ENCODE measurements at regions not wholly inside any gene's neighbourhood (a gene's known extent, or its start where the extent isn't known, plus 50 kb on each side); places are given as distances from the start of the nearest gene placed in this dataset.

DNA sequence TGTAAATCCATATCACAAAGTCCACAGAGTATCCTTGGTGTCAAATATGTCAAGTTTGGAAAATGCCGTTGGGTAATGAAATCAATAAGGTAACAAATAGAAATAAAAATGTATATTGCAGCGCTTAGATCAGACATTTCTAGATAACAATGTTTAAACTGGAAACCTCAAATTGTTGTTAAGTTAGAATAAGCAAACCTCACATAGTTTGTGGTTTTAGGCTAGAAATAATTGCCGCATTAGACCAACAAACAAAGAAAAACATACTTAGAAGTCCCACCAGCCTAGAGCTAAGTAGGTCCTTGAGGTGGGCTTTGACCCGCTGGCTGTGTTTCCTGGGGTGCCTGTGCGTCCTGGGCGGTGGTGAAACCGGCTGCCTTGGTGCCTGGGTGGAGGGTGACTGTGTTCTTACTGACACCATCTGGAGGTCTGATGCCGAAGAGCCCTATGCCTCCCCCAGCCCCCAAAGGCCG is 71.4 kb downstream of the DACT2 start:
- H3K14ac ChIP-seq (ENCODE audit: low read length in 2 of 2): no peak overlapping the region
- no peak overlapping the region for H3K4ac ChIP-seq (ENCODE audit: low read depth in 1 of 2, low read length in 2 of 2)
- peaks cover 9% of the 10 kb centered on the region for H3K4me1 ChIP-seq (ENCODE audit: control insufficient read depth, insufficient read depth, low read depth, low read length)
- H2AFZ ChIP-seq (ENCODE audit: low read depth, low read length): no peak overlapping the region
- H3K4me2 ChIP-seq (ENCODE audit: low read length, poor library complexity, severe bottlenecking): no peak overlapping the region
- no peak overlapping the region for H2AK5ac ChIP-seq (ENCODE audit: low read length, severe bottlenecking)
- H2BK15ac ChIP-seq (ENCODE audit: low read depth, poor library complexity, severe bottlenecking): no peak overlapping the region
- peaks cover 28 to 62% of the 10 kb centered on the region in 2 experiments for H3K27me3 ChIP-seq (ENCODE audit: control insufficient read depth in 1 of 2, insufficient read depth in 1 of 2, low read length in 2 of 2)
- 66% methylated on average over 6 of the region's 9 CpGs for WGBS
- H3K9me3 ChIP-seq (ENCODE audit: control insufficient read depth, low read length): no peaks in the 10 kb centered on the region
- H3K36me3 ChIP-seq (ENCODE audit: control insufficient read depth in 1 of 2, insufficient read depth in 2 of 2, low read depth in 1 of 2, low read length in 2 of 2): no peaks in the 10 kb centered on the region
- H2BK120ac ChIP-seq (ENCODE audit: low read depth, low read length): no peak overlapping the region
- H3K18ac ChIP-seq (ENCODE audit: low read depth in 1 of 2, low read length in 2 of 2): no peak overlapping the region
- H3K79me1 ChIP-seq (replicated peaks; ENCODE audit: low read length, poor library complexity, severe bottlenecking): no peaks in the 10 kb centered on the region
- no peak overlapping the region for H3K23ac ChIP-seq (ENCODE audit: low read length in 2 of 2)
- no peak overlapping the region for H4K91ac ChIP-seq (ENCODE audit: low read length)
- H2BK12ac ChIP-seq (ENCODE audit: low read length in 2 of 2): no peak overlapping the region
- no peak overlapping the region for H3K27ac ChIP-seq (ENCODE audit: low read length, poor library complexity, severe bottlenecking)
- peak; percentile 17 for DNase-seq
- H2BK5ac ChIP-seq (ENCODE audit: low read depth, low read length, poor library complexity, severe bottlenecking): no peak overlapping the region
- no peak overlapping the region for H3K4me3 ChIP-seq (ENCODE audit: insufficient read depth in 1 of 2, low read depth in 1 of 2, low read length in 2 of 2)
- no peak overlapping the region for H4K8ac ChIP-seq (ENCODE audit: low read length)
- H3K9ac ChIP-seq (ENCODE audit: low read length): no peak overlapping the region

DNA sequence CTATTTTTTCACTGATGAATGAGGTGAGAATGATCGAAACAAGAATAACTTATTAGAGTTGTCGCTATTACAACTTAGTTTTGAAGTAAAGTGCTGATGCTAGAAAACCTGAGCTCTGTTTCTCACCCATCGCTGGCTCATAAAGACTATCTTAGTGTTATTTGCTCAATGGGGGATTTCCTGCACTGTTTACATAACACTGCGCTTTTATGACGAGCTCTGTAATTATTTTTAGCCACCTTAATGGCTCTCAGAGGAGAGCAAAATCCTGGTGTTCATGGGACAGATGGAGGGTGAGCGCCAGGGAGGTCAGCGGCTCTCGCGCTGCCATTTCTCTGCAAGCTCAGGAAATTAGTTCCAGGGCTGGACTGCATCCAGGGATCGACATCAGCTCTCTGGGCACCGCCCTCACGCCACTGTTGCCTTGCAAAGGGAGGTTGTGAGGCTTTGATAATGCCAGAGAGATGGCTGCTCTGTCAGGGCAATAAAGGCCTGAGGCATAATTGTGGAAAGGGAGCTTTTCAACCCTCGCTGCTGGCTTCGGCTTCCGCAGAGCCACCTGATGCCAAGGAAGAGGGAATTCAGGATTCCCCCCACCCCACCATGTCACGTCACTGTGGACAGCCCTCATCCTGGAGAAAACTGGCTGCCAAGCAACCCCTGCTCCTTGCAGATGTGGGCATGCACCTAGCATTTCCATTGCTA is 72.0 kb downstream of the DACT2 start:
- no peak overlapping the region for H2AK5ac ChIP-seq (ENCODE audit: low read length, severe bottlenecking)
- H3K4me1 ChIP-seq (ENCODE audit: control insufficient read depth, insufficient read depth, low read depth, low read length): peaks cover 9% of the 10 kb centered on the region
- DNase-seq: peak; percentile 68
- H2AFZ ChIP-seq (ENCODE audit: low read depth, low read length): no peak overlapping the region
- H3K27me3 ChIP-seq (ENCODE audit: control insufficient read depth in 1 of 2, insufficient read depth in 1 of 2, low read length in 2 of 2): peaks cover 28 to 68% of the 10 kb centered on the region in 2 experiments
- no peak overlapping the region for H2BK5ac ChIP-seq (ENCODE audit: low read depth, low read length, poor library complexity, severe bottlenecking)
- H3K14ac ChIP-seq (ENCODE audit: low read length in 2 of 2): no peak overlapping the region
- no peak overlapping the region for H3K4ac ChIP-seq (ENCODE audit: low read depth in 1 of 2, low read length in 2 of 2)
- H2BK15ac ChIP-seq (ENCODE audit: low read depth, poor library complexity, severe bottlenecking): no peak overlapping the region
- no peaks in the 10 kb centered on the region for H3K9me3 ChIP-seq (ENCODE audit: control insufficient read depth, low read length)
- H4K8ac ChIP-seq (ENCODE audit: low read length): no peak overlapping the region
- no peak overlapping the region for H3K18ac ChIP-seq (ENCODE audit: low read depth in 1 of 2, low read length in 2 of 2)
- no peaks in the 10 kb centered on the region for H3K79me1 ChIP-seq (replicated peaks; ENCODE audit: low read length, poor library complexity, severe bottlenecking)
- no peak overlapping the region for H3K27ac ChIP-seq (ENCODE audit: low read length, poor library complexity, severe bottlenecking)
- no peak overlapping the region for H4K91ac ChIP-seq (ENCODE audit: low read length)
- no peak overlapping the region for H3K23ac ChIP-seq (ENCODE audit: low read length in 2 of 2)
- no peaks in the 10 kb centered on the region for H3K36me3 ChIP-seq (ENCODE audit: control insufficient read depth in 1 of 2, insufficient read depth in 2 of 2, low read depth in 1 of 2, low read length in 2 of 2)
- H3K9ac ChIP-seq (ENCODE audit: low read length): no peak overlapping the region
- no peak overlapping the region for H3K4me3 ChIP-seq (ENCODE audit: insufficient read depth in 1 of 2, low read depth in 1 of 2, low read length in 2 of 2)
- WGBS: 21% methylated on average over 15 of the region's 16 CpGs
- no peak overlapping the region for H2BK120ac ChIP-seq (ENCODE audit: low read depth, low read length)
- peak overlapping the region in 1 of 2 experiments; percentile 25 for H2BK12ac ChIP-seq (ENCODE audit: low read length in 2 of 2)
- H3K4me2 ChIP-seq (ENCODE audit: low read length, poor library complexity, severe bottlenecking): no peak overlapping the region

DNA sequence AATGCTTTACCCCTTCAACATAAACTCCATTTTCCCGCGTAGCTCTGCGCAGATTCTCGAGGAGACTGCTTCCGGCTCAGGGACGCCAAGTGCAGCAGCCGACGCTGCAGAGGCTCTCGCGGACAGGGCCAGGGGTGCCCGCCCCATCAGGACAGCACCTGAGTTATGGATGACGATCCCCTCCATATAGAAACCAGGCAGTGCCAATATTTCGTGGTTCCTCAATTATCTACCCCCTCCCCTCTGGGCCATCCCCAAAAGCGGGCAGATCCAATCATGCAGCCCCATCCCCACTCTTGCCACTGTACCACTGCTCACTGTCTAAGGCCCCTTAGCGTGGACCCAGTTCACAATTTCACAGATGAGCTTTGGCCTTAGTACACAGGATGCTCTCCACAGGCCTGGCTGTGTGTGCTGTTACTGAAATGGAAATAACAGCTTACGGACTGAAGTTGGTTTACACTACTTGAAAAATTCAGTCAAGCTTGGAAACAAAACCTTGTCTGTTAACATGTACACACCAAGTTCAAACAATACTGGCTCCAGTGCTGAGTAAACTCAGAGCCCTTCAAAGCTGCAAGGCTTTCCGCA is 74.5 kb downstream of the DACT2 start:
- Histone ChIP-seq H3K27ac (ENCODE audit: low read length, poor library complexity, severe bottlenecking) (no peak overlapping the region), H3K14ac (ENCODE audit: low read length in 2 of 2) (no peak overlapping the region), H3K4ac (ENCODE audit: low read depth in 1 of 2, low read length in 2 of 2) (no peak overlapping the region), H3K18ac (ENCODE audit: low read depth in 1 of 2, low read length in 2 of 2) (no peak overlapping the region), H3K4me3 (ENCODE audit: insufficient read depth in 1 of 2, low read depth in 1 of 2, low read length in 2 of 2) (no peak overlapping the region), H3K23ac (ENCODE audit: low read length in 2 of 2) (no peak overlapping the region), H3K27me3 (ENCODE audit: control insufficient read depth in 1 of 2, insufficient read depth in 1 of 2, low read length in 2 of 2) (peaks cover 39 to 71% of the 10 kb centered on the region in 2 experiments), H2BK120ac (ENCODE audit: low read depth, low read length) (no peak overlapping the region), H3K36me3 (ENCODE audit: control insufficient read depth in 1 of 2, insufficient read depth in 2 of 2, low read depth in 1 of 2, low read length in 2 of 2) (no peaks in the 10 kb centered on the region), H2BK5ac (ENCODE audit: low read depth, low read length, poor library complexity, severe bottlenecking) (peak overlapping the region; percentile 26), H2BK15ac (ENCODE audit: low read depth, poor library complexity, severe bottlenecking) (no peak overlapping the region), H3K4me2 (ENCODE audit: low read length, poor library complexity, severe bottlenecking) (no peak overlapping the region), H2AFZ (ENCODE audit: low read depth, low read length) (no peak overlapping the region), H3K9me3 (ENCODE audit: control insufficient read depth, low read length) (no peaks in the 10 kb centered on the region), H3K79me1 (replicated peaks; ENCODE audit: low read length, poor library complexity, severe bottlenecking) (no peaks in the 10 kb centered on the region), H2AK5ac (ENCODE audit: low read length, severe bottlenecking) (no peak overlapping the region), H2BK12ac (ENCODE audit: low read length in 2 of 2) (no peak overlapping the region), H3K9ac (ENCODE audit: low read length) (no peak overlapping the region), H4K91ac (ENCODE audit: low read length) (no peak overlapping the region), H4K8ac (ENCODE audit: low read length) (no peak overlapping the region), H3K4me1 (ENCODE audit: control insufficient read depth, insufficient read depth, low read depth, low read length) (peaks cover 9% of the 10 kb centered on the region)
- 96% methylated on average over 17 of the region's 17 CpGs for WGBS
- DNase-seq: no peak

DNA sequence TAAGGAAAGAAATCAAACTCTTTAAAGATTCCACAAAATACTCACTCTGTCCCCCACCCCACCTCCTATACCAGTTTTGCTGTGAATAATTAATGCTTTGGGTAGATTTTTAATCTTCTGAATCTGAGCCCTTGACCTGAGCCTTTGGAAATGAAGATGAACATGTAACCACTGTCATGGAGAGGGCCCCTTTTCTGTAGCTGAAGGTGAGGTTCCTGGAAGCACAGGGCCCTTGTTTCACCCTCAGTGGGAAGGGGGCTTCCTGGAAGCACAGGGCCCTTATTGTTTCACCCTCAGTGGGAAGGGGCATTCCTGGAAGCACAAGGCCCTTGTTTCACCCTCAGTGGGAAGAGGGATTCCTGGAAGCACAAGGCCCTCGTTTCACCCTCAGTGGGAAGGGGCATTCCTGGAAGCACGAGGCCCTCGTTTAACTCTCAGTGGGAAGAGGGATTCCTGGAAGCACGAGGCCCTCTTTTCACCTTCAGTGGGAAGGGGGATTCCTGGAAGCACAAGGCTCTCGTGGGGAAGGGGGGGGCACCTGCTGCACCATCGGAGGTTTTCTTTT is 75.7 kb downstream of the DACT2 start:
- Histone ChIP-seq H2BK12ac (ENCODE audit: low read length in 2 of 2) (no peak overlapping the region), H4K8ac (ENCODE audit: low read length) (no peak overlapping the region), H2BK120ac (ENCODE audit: low read depth, low read length) (no peak overlapping the region), H2AFZ (ENCODE audit: low read depth, low read length) (no peak overlapping the region), H3K27ac (ENCODE audit: low read length, poor library complexity, severe bottlenecking) (no peak overlapping the region), H2AK5ac (ENCODE audit: low read length, severe bottlenecking) (no peak overlapping the region), H3K14ac (ENCODE audit: low read length in 2 of 2) (no peak overlapping the region), H3K4ac (ENCODE audit: low read depth in 1 of 2, low read length in 2 of 2) (no peak overlapping the region), H3K9ac (ENCODE audit: low read length) (no peak overlapping the region), H3K79me1 (replicated peaks; ENCODE audit: low read length, poor library complexity, severe bottlenecking) (no peaks in the 10 kb centered on the region), H4K91ac (ENCODE audit: low read length) (no peak overlapping the region), H3K4me2 (ENCODE audit: low read length, poor library complexity, severe bottlenecking) (no peak overlapping the region), H3K23ac (ENCODE audit: low read length in 2 of 2) (peak overlapping the region in 1 of 2 experiments; percentile 34), H3K9me3 (ENCODE audit: control insufficient read depth, low read length) (no peaks in the 10 kb centered on the region), H3K4me1 (ENCODE audit: control insufficient read depth, insufficient read depth, low read depth, low read length) (peaks cover 19% of the 10 kb centered on the region), H3K4me3 (ENCODE audit: insufficient read depth in 1 of 2, low read depth in 1 of 2, low read length in 2 of 2) (no peak overlapping the region), H3K27me3 (ENCODE audit: control insufficient read depth in 1 of 2, insufficient read depth in 1 of 2, low read length in 2 of 2) (peaks cover 33 to 59% of the 10 kb centered on the region in 2 experiments), H3K36me3 (ENCODE audit: control insufficient read depth in 1 of 2, insufficient read depth in 2 of 2, low read depth in 1 of 2, low read length in 2 of 2) (no peaks in the 10 kb centered on the region), H3K18ac (ENCODE audit: low read depth in 1 of 2, low read length in 2 of 2) (no peak overlapping the region), H2BK15ac (ENCODE audit: low read depth, poor library complexity, severe bottlenecking) (no peak overlapping the region), H2BK5ac (ENCODE audit: low read depth, low read length, poor library complexity, severe bottlenecking) (no peak overlapping the region)
- DNase-seq: no peak
- 77% methylated on average over 6 of the region's 6 CpGs for WGBS
